ENCODE measurements at regions not wholly inside any gene's neighbourhood (a gene's known extent, or its start where the extent isn't known, plus 50 kb on each side); places are given as distances from the start of the nearest gene placed in this dataset.

GRCh38 chr5:165423697-165424299, 1918.4 kb downstream of the MAT2B start:
- TF ChIP-seq MAX (IDR thresholded peaks at IDR 0.05; ENCODE audit: low read depth, low read length) (no peak), CTCF (IDR thresholded peaks at IDR 0.05; ENCODE audit: low read depth, low read length) (no peak), POLR2A (IDR thresholded peaks at IDR 0.05; ENCODE audit: extremely low read depth, insufficient read length) (no peak), MYC (IDR thresholded peaks at IDR 0.05; ENCODE audit: low read depth, low read length) (no peak)
- H3K4me3 ChIP-seq (ENCODE audit: low read depth, low read length): no peak overlapping the region
- DNase-seq (ENCODE audit: low read depth): no peak

GRCh38 chr5:165425594-165425993, 1920.2 kb downstream of the MAT2B start:
- DNase-seq (ENCODE audit: low read depth): peak; percentile 7
- H3K4me3 ChIP-seq (ENCODE audit: low read depth, low read length): no peak overlapping the region
- TF ChIP-seq MYC (IDR thresholded peaks at IDR 0.05; ENCODE audit: low read depth, low read length): no peak
- no peak for TF ChIP-seq CTCF (IDR thresholded peaks at IDR 0.05; ENCODE audit: low read depth, low read length)
- TF ChIP-seq POLR2A (IDR thresholded peaks at IDR 0.05; ENCODE audit: extremely low read depth, insufficient read length): no peak
- no peak for TF ChIP-seq MAX (IDR thresholded peaks at IDR 0.05; ENCODE audit: low read depth, low read length)

- no peak for DNase-seq (ENCODE audit: low read depth)
- TF ChIP-seq MYC (IDR thresholded peaks at IDR 0.05; ENCODE audit: low read depth, low read length) (no peak), POLR2A (IDR thresholded peaks at IDR 0.05; ENCODE audit: extremely low read depth, insufficient read length) (no peak), MAX (IDR thresholded peaks at IDR 0.05; ENCODE audit: low read depth, low read length) (no peak), CTCF (IDR thresholded peaks at IDR 0.05; ENCODE audit: low read depth, low read length) (no peak)
- H3K4me3 ChIP-seq (ENCODE audit: low read depth, low read length): no peak overlapping the region
These were observed 1943.3 kb downstream of the MAT2B start for GRCh38 chr5:165448753-165449152.

GRCh38 chr5:165457859-165458481, 1952.6 kb downstream of the MAT2B start:
- DNase-seq (ENCODE audit: low read depth): peak; percentile 74
- H3K4me3 ChIP-seq (ENCODE audit: low read depth, low read length): no peak overlapping the region

GRCh38 chr5:165459232-165459631, 1953.8 kb downstream of the MAT2B start:
- DNase-seq (ENCODE audit: low read depth): no peak
- no peak for TF ChIP-seq POLR2A (IDR thresholded peaks at IDR 0.05; ENCODE audit: extremely low read depth, insufficient read length)
- no peak for TF ChIP-seq CTCF (IDR thresholded peaks at IDR 0.05; ENCODE audit: low read depth, low read length)
- no peak for TF ChIP-seq MYC (IDR thresholded peaks at IDR 0.05; ENCODE audit: low read depth, low read length)
- no peak for TF ChIP-seq MAX (IDR thresholded peaks at IDR 0.05; ENCODE audit: low read depth, low read length)
- no peak overlapping the region for H3K4me3 ChIP-seq (ENCODE audit: low read depth, low read length)

More at GRCh38 chr5:165457859-165458481, 1952.6 kb downstream of the MAT2B start:
- peak; percentile 46 for TF ChIP-seq CTCF (IDR thresholded peaks at IDR 0.05; ENCODE audit: low read depth, low read length)
- no peak for TF ChIP-seq MAX (IDR thresholded peaks at IDR 0.05; ENCODE audit: low read depth, low read length)

Measured in NB4 (cell line).